ENCODE measurements at regions not wholly inside any gene's neighbourhood (a gene's known extent, or its start where the extent isn't known, plus 50 kb on each side); places are given as distances from the start of the nearest gene placed in this dataset.

GRCh38 chr5:2696156-2696807 is 55.2 kb downstream of the IRX2 start:
- no peak for TF ChIP-seq CTCF (IDR thresholded peaks at IDR 0.05; ENCODE audit: insufficient read depth, low read depth, low read length)
- no peaks in the 10 kb centered on the region for H3K27me3 ChIP-seq (ENCODE audit: control insufficient read depth, insufficient read depth, low read length)
- H3K4me3 ChIP-seq (ENCODE audit: low read depth, low read length) = no peak overlapping the region
- ChIA-PET POLR2A (no interaction called here), CTCF (no interaction called here)
- no peak for DNase-seq (ENCODE audit: low read depth)
- H3K36me3 ChIP-seq (ENCODE audit: control insufficient read depth, insufficient read depth, low read length) = no peaks in the 10 kb centered on the region

DNA sequence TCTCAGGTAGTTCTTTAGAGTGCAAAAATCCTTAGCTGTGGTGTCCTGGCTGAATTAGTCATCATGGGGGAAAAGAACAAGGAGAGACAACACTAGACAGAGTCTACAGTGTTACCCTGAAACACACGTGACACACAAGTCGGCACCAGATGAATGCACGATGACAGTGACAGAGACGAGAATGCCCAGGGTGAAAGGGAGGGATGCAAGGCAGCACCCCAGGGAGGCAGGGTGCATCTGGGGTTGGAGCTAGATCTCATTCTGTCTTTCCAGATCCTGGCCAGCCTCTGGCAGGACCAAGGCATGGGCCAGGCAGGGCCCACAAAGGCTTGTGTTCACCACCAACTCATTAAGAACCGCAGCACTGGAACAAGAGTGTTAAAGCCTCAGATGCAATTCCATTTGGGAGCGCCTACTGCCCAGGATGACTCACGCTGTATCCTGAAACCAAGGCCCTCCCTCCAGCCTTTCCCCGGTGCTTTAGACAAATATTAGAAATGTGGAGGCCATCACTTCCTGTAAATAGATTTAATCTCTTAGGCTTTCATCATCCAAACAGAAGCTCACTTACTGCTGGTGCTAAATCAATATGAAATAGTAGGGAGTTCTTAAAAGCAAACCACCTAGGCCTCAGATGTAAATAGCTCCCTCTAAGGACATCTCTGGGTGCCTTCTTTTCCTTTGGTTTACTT is 56.1 kb downstream of the IRX2 start:
- H3K36me3 ChIP-seq (ENCODE audit: control insufficient read depth, insufficient read depth, low read length) = no peaks in the 10 kb centered on the region
- ChIA-PET CTCF (no interaction called here), POLR2A (no interaction called here)
- no peak for DNase-seq (ENCODE audit: low read depth)
- no peak overlapping the region for H3K4me3 ChIP-seq (ENCODE audit: low read depth, low read length)
- no peak for TF ChIP-seq CTCF (IDR thresholded peaks at IDR 0.05; ENCODE audit: insufficient read depth, low read depth, low read length)
- H3K27me3 ChIP-seq (ENCODE audit: control insufficient read depth, insufficient read depth, low read length) = no peaks in the 10 kb centered on the region

- Histone ChIP-seq H3K27me3 (ENCODE audit: control insufficient read depth, insufficient read depth, low read length) (no peaks in the 10 kb centered on the region; the same call in 1 of the 2 replicates), H3K36me3 (ENCODE audit: control insufficient read depth, insufficient read depth, low read length) (no peaks in the 10 kb centered on the region), H3K4me3 (ENCODE audit: low read depth, low read length) (no peak overlapping the region)
- POLR2A ChIA-PET = no interaction called here
- no peak for DNase-seq (ENCODE audit: low read depth)
- CTCF ChIA-PET = no interaction called here
- TF ChIP-seq CTCF (IDR thresholded peaks at IDR 0.05; ENCODE audit: insufficient read depth, low read depth, low read length) = no peak
Observed at GRCh38 chr5:2691530-2691929, 59.9 kb downstream of the IRX2 start.

GRCh38 chr5:2690293-2690692 is 61.2 kb downstream of the IRX2 start:
- no peak overlapping the region for H3K4me3 ChIP-seq (ENCODE audit: low read depth, low read length)
- POLR2A ChIA-PET = no interaction called here
- CTCF ChIA-PET = no interaction called here
- H3K27me3 ChIP-seq (ENCODE audit: control insufficient read depth, insufficient read depth, low read length) = no peaks in the 10 kb centered on the region; the same call in 1 of the 2 replicates
- DNase-seq (ENCODE audit: low read depth) = no peak
- no peaks in the 10 kb centered on the region for H3K36me3 ChIP-seq (ENCODE audit: control insufficient read depth, insufficient read depth, low read length)
- no peak for TF ChIP-seq CTCF (IDR thresholded peaks at IDR 0.05; ENCODE audit: insufficient read depth, low read depth, low read length)

DNA sequence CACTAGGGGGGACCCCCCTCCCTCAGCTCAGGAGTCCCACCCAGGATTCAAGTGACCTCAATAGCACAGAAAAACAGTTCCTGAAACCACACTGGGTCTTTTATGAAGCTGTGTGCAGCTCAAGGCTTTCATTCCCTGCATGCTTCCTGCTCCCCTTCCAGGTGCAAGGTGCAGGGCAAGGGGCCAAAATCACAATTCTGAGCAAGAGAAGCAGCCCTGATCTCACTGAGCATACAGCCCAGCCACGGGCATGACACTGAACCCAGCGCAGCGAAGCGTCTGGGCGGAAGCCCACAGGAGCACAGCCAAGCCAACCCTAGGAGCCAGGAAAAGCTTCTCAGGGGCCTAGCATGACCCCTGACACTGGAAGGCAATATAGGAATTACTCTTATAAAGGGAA is 62.9 kb downstream of the IRX2 start:
- H3K36me3 ChIP-seq (ENCODE audit: control insufficient read depth, insufficient read depth, low read length) = no peaks in the 10 kb centered on the region
- no peak for TF ChIP-seq CTCF (IDR thresholded peaks at IDR 0.05; ENCODE audit: insufficient read depth, low read depth, low read length)
- ChIA-PET POLR2A (no interaction called here), CTCF (no interaction called here)
- no peak for DNase-seq (ENCODE audit: low read depth)
- H3K4me3 ChIP-seq (ENCODE audit: low read depth, low read length) = no peak overlapping the region
- no peaks in the 10 kb centered on the region; the same call in 1 of the 2 replicates for H3K27me3 ChIP-seq (ENCODE audit: control insufficient read depth, insufficient read depth, low read length)

All from BJ (cell line).